HG02571 (cell line): ENCODE measurements at regions not wholly inside any gene's neighbourhood (a gene's known extent, or its start where the extent isn't known, plus 50 kb on each side); places are given as distances from the start of the nearest gene placed in this dataset.

Experiments
- ATAC-seq: cut with Tn5 transposase; IDR thresholded peaks from one replicate; pipeline ENCODE4 v1.9.1; 2021; ENCODE audit warnings: mild to moderate bottlenecking, moderate library complexity; ENCODE audit not compliant: unreplicated experiment

DNA sequence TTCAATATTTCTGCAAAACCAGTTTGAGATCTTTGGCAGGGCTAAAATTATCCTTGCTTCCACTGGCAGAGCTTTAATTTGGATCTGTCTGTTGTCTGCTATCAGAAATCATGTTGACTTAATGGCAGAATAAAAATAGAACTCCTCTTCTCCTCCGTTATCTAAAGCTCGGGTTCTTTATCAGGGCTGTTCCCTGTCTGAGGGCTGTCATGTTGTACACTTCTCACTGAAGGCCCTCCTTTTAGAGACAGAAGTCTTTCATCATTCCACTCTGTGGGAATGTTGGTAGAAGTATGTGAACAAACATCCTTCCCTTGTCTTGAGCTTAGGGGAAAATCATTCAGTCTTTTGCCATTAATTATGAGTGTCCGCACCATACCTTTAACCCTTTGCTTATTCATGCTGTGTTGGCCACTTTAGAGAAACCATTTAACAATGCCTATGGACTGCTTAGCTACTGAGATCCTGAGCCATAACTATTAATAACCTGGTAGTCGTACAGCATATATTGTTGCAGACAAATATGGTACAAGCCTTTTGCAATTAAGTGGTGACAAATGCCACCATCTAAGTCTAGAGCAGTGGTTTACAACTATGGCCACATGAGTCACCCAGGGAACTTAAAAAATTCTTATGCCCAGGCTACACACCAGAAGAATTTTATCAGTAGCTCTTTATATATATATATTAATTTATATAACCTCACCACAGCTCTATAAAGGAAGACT lies 226.0 kb upstream of the TPM1 start:
- no peak for ATAC-seq

DNA sequence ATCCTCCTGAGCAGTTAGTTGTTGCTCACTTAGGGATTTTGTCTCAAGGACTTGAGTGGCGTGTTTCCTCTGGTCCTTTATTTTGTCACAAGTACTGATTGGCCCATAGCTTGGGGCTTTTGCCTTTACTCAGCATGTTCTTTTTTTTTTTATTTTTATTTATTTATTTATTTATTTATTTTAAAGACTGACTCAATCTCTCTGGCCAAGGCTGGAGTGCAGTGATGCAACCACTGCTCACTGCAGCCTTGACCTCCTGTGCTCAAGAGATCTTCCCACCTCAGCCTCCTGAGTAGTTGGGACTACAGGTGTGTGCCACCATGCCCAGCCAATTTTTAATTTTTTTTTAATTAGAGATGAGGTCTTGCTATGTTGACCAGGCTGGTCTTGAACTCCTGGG lies 223.9 kb upstream of the TPM1 start:
- no peak for ATAC-seq

DNA sequence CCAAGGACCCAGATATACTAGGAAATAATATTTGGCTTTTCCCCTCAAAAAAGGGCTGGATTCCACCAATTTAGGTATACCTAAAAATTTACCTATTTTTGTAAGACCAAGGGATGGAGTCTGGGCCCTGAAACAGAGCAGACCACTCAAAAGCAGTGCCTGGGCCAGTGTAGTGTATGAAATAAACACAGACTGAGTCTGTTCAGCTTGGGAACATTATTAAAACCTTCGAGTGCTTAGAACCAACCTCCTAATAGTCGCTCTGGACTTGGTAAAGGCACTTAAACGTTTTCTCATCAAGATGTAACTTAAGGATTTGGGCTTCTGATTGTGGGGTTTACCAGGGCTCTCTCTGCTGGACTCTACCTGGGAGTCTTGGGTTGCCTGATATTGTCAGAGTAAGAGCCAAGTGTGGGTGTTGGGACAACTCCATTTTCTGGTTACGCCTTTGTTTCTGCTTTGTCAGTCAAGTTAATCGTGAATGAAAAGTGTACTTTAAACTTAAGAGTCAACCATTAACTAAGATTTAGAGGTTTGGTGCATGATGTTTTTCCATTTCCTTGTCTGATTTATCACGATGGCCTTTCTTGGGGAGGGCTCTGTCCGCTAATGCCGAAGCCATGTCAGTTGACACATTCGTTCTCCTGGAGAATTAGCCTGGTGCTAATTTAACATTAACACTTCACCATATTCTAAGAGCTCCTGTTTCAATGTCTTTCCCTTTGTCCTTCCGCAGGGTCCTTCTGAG lies 221.0 kb upstream of the TPM1 start:
- no peak for ATAC-seq

DNA sequence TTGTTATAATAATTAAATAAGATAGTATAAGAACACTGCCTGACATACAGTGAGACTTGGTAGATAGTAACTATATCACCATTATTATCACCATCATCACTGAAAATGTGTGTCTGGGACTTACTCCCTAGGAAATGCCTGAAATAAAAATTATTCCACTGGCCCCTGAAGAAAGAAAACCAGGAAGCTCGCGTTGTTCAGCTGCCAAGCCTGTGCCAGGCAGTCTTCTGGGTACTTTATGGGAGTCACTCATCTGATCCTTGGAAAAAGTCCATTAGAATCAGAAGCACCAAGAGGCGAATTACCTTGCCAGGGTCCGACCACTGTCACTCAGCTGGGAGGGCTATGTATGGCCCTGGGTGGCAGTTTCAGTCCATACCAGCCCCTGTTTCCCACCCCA lies 220.3 kb upstream of the TPM1 start:
- ATAC-seq = no peak

DNA sequence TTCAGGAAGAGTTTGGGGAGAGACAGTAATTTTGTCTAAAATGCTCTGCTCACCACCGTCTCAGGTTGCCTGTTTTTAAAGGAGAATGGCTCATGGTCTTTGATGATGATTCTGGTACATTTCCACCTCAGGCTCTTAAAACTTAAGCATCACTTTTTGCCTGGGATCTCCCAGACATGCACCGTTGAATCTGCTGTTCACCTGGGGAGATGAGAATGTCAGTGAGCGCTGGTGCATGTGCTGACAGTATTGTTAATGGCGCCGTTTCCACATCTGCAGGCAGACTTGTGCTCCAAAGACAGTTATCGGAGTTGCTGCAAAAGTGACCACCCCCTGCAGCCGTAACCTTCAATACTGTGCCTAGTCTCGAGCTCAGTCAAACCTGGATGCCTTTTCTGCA lies 219.0 kb upstream of the TPM1 start:
- no peak for ATAC-seq

DNA sequence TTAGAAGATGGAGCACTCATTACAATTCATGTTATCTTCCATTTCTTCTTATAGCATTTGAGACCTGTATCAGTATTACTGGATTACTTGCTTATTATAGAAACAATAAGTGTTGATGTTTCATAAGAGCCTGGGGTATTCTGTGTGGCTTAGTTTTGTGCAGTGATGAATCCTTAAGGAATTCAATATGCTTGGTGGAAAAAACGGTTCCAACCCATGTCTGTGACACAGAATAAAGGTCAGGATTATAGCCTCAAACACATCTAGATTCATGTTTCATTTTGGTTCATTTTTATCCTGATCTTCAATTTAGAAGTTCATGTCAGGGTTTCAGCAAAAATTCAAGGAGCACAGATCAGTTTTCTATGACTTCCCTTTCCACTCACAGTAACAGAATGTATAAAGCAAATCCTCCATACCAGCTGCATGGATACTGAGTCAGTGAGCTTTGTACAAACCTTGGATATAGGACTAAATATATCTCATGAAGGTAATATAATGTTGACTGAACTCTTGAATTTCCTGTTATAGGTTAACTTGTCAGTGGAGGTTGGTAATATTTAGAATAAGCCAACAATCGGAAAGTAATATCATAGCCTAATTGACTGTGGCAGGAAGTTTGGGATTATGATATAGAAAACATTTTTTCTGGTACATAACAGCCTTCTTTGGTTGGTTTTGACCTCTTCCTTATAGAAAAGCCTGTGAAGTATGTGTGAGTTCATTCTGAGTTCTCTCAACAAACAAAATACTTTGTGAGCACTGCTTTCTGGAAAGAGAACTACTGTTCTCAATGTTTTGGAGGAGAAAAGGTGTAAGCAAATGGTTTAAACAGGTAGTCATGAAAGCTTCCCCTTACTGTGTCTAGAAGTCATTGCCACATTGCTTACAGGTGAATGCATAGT lies 218.2 kb upstream of the TPM1 start:
- no peak for ATAC-seq

DNA sequence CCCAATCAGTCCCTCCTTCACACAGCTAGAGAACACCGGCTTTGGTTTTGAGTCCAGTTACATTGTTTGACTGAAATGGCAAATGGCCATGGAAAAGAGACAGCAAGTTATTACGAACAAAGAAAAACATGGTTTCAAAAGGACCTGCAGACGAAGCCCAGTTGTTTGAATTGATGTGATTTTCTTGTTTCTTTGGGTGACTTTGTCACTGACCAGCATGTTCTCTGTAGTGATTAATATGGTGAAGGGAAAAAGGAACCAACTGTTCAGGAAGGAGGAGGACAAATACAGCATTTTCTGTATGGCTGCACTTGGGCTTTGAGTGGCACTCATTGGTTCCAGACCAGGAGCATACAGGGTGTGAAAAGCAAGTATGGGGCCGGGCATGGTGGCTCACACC lies 217.4 kb upstream of the TPM1 start:
- no peak for ATAC-seq

DNA sequence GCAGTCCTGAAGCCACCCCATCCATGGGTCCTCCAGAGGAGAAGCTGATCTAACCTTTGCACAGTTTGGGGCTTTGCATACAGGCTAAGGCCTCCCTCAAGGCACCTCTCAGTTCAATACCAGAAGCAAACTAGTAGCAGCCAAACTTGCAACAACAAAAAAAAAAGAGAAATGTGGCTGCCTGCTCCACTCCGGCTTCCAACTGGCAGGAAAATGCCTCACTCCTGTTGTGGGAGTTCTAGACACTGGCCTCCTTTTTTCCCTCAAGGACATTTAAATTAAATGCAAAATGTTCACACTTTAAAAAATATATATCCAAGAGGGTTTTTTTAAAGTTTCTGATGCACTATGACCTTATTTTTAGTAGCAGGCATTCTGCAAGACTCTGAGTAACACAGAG lies 216.0 kb upstream of the TPM1 start:
- no peak for ATAC-seq

DNA sequence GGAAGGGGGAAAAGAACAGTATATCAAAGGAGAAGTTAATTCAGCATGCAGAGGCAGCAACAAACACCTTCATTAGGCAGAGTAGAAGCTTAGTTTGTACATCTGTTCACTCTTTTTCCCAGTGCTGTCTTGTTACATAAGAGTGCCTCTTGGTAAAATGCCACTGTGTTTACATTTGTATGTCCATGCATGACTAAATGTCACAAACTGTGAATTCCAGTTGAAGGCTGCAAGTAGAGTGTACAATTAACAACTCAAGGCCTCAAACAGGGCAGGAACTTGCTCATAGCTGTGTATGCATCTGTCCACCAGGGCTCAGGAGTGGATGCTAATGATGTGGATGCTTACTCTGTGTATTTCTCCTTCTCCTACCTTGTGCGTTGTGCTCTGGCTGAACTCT lies 214.2 kb upstream of the TPM1 start:
- ATAC-seq = no peak

DNA sequence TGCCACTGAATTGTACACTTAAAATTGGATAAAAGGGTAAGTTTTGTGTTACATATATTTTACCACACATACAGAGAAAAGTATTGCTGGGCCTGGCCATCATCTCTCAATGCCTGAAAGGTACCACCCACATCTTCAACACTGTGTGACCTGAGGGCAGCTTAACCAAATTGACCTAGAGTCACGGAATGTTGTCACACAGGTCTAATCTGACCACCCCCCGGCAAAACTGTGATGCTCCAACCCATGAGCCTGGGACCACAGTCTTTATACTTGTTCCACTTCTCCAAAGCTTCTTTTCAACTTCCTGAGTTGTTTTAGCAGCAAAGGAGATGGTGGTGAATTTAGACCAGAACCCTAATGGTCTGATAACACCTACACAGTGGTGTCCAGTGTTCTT lies 210.3 kb upstream of the TPM1 start:
- ATAC-seq = no peak

DNA sequence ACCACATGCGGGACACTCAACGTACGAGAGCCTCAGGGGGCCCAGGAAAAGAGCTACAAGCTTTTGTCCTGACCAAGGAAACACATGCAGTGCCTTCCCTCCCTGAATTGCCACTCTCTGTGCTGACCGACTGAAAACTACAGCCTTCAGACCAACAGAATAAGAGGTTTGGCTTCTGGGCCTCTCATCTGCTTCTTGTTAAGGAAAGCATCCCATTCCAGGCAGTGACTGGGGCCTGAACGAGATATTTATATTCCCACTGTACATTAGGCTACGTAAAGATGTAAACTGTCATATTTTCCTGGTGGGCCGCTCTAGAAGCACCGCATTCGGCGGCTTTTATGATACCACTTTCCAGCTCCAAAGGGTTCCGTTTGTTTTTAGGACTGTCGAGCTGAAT lies 208.9 kb upstream of the TPM1 start:
- ATAC-seq = no peak

DNA sequence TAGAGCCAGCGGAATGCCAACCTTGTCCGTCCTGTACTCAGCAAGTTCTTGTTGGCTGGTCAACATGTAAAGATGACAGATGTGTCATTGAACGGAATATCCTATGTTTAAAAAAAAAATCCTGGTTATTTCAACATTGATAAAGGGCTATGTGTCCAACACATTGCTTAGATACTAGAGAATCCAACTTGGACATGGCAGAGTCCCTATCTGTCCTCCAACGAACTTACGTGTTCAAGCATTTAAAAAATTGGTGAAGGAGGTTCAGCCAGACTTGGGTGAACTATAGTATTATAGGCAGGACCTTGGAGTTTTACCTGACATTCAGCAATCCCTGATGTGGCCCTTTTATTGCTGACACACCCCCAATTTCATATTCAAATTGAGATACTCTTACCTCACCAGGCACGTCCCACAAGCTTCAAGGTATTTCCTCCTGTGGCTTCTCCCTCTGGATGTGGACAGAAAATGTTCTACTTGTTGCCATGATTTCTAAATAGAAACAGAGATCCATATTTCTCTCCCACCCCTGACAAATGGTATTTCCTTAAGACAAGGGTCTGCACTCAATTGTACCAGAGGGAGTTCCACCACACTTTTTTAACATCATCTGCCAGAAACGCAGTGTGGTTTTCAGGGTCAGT lies 207.7 kb upstream of the TPM1 start:
- ATAC-seq = no peak

DNA sequence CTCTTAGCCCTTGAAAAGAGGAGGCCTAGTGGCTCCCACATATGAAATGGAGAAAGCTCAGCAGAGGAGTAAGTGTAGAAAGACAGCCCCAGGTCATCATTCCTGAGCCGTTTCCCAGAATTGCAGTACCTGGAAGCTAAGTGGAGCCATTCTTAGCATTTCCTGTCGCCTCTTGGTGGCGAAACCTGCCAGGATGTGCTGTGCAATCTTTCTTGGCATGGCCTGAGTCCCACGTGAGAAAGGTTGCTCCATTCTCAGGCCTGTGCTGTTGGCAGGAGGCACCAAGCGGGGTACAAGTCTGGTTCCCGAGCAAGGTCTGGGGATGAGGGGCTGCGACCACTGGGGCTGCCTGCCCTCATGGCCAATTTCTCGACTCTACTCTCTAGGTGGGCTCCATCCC lies 207.2 kb upstream of the TPM1 start:
- no peak for ATAC-seq

DNA sequence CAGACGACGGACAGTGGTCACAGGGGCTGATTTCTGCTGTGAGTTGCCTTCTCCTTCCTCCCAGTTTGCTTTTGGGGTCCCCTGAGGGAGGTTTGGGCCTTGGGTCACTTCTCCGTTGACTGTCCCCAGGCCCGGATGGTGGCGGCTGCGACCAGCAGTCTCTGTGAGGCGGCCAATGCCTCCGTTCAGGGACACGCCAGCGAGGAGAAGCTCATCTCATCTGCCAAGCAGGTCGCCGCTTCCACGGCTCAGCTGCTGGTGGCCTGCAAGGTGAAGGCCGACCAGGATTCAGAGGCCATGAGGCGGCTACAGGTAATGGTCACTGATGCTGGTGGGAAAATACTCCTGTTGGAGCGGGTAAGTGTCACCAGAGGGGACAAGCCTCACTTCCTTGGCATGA lies 206.8 kb upstream of the TPM1 start:
- no peak for ATAC-seq

DNA sequence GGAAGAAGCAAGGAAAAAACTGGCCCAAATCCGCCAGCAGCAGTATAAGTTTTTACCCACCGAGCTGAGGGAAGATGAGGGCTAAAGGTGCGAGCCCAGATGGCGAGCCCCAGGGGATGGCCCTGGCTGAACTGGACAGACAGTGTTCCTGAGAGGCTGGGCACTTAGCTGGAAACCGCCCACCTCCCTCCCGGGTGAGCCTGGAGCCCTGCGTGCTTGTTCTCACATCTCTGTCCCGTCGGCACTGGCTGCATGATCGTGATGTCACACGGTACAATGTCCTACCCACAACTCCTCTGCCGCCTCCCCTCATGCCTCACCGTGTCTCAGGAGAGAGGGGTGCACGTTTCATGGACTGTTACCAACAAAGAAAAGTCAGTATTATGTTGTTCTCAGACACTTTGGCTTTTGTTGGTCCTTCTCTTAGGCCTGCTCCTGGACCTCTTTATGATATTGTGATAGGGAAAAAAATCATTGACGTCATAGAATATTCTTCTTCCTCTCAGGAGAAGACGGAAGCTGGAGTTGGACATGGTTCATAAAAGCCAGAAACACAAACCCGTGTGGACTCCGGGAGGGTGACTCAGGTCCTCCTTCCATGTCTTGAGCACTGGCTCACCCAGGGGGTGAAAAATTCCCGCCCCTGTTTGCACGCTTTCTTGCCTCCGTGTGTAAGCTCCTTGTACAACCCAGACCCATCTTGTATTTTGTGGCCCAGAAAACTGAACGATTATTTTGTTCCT lies 201.8 kb upstream of the TPM1 start:
- ATAC-seq = no peak

DNA sequence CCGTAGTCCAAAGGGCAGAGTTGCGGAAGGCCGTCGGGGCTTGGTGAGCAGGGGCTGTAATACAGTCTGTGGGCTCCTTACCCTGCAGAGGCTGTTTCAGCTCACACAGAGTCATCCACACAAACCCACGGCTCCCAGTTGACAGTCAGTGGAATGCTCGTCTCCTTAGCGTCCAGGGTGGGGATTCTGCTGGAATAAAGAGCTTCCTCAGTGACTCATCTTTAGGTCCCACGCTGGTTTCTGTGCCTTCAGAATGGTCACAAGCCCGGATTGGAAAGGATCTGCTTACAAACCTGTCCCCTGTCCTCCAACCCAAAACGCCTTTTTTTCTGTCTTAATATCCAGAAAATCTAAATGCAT lies 201.3 kb upstream of the TPM1 start:
- ATAC-seq = no peak

DNA sequence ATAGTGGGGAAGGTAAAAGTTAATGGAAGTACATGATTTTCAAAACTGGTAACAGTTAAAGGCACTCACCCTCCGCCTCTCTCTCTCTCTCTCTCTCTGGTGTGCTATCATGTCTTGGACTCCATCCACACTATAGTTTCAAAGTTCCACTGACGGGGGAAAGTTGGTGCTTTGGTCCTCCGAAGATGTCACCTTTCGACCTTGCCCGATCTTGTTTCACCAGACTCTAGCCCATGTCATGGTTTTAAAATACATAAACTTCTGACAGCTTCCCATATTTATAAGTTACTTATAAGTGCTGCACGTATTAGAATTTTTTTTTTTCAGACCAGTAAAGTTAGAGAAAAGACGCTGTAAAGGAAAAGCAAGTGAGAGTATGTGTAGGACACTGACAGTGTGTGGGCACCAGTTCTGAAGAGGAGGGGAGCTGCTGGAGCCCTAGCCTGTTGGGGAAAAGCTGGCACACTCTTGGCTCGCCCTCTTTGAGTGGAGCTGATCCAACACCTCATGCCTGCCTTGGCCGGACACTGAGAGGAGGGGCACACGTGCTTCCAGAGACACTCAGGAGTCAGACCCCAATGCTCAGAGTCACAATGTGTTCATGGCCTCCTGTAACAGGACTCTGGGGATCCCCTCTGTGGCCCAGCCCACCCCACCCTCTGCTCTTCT lies 200.5 kb upstream of the TPM1 start:
- ATAC-seq = no peak

DNA sequence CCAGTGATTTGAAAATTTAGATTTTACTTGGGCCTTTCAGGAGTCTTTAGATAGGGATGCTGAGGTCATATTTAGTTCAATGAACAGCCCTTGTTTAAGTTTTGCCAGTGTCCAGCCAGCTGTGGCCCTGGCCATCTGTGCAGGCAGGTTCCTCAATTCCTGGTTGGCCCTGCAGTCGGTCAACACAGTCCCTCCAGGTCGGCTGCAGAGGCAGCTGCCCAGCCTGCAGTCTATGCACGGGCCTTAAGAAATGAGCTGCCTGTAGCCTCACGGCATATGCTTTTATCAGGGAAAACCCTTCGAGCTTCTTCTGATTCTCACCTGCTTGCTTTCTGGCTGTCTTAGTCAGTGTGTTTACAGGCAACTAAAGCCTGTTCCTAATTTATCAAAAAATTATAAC lies 199.2 kb upstream of the TPM1 start:
- no peak for ATAC-seq

DNA sequence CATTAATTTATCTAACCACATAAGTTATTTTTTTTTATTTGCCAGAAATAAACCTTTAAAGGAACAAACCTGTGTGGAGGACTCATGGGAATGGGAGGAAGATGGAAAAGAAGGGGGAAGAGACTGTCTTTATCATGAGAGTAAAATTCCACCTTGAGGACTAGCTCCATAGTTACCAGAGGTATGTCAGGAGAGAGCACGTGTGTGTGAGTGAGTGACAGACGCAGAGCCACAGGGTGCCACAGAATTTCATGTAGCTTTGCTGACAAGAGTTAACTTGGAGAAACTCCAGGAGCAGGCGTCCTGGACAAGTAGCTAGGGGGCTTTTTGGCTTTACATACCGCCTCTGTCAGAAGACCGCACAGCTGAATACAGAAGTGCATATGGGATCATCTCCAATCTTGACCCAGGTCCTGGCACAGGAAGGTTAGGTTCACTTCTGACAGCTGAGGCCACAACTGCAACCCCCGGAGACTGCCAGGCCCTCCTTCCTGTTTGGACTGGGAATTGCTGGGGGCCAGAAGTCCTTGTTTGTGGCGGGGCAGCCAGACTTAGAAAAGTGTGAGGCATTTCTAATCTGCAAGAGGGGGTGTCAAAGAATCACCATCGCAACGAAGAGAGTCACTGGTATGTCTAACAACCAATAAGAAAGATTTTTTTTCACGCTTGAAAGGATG lies 197.8 kb upstream of the TPM1 start:
- no peak for ATAC-seq
